ENCODE measurements at regions not wholly inside any gene's neighbourhood (a gene's known extent, or its start where the extent isn't known, plus 50 kb on each side); places are given as distances from the start of the nearest gene placed in this dataset.

DNA sequence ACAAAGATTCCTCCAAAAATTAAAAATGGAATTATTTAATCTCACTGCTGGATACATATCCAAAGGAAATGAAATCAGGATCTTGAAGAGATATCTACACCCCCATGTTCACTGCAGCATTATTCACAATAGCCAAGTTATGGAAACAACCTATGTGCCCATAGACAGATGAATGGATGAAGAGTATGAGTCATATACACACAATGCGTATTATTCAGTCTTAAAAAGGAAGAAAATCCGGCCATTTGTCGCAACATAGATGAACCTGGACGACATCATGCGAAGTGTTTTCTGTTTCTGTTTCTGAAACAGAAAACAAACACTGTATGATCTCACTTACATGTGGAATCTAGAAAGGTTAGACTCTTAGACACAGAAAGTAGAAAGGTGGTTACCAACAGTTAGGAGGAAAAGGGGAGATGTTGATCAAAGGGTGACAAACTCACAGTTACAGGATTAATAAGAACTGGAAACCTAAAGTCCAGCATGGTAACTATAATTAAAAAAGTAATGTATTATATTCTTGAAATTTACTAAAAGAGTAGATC lies 87.8 kb upstream of the ERBB4 start:
- Histone ChIP-seq H4K91ac (ENCODE audit: insufficient read length, low read depth, low read length) (no peak overlapping the region), H3K9me3 (ENCODE audit: control insufficient read depth, low read depth, low read length) (no peaks in the 10 kb centered on the region), H3K18ac (ENCODE audit: insufficient read length, low read depth, low read length) (no peak overlapping the region), H3T11ph (ENCODE audit: low read length) (no peak overlapping the region), H2AK5ac (ENCODE audit: insufficient read length, low read length) (no peak overlapping the region), H3K56ac (ENCODE audit: insufficient read length, low read depth, low read length) (no peak overlapping the region), H3K14ac (ENCODE audit: insufficient read depth, low read length) (no peak overlapping the region), H2AFZ (ENCODE audit: low read length) (no peak overlapping the region), H3K4me1 (ENCODE audit: insufficient read depth, low read length) (no peaks in the 10 kb centered on the region), H2BK15ac (ENCODE audit: low read depth, low read length) (no peak overlapping the region), H2BK120ac (ENCODE audit: low read depth, low read length, poor library complexity, severe bottlenecking) (no peak overlapping the region), H3K4ac (ENCODE audit: low read depth, low read length) (no peak overlapping the region), H2BK12ac (ENCODE audit: insufficient read length, low read depth, low read length) (no peak overlapping the region), H3K27me3 (ENCODE audit: insufficient read depth, low read length) (no peaks in the 10 kb centered on the region), H4K20me1 (ENCODE audit: control insufficient read depth, insufficient read depth, insufficient read length) (no peaks in the 10 kb centered on the region), H3K79me1 (ENCODE audit: insufficient read depth, low read depth, low read length, poor library complexity, severe bottlenecking) (no peaks in the 10 kb centered on the region), H3K4me2 (ENCODE audit: insufficient read depth, insufficient read length, low read length) (no peak overlapping the region), H3K23ac (ENCODE audit: insufficient read length, low read depth, low read length) (no peak overlapping the region), H4K5ac (ENCODE audit: insufficient read length, low read depth, low read length) (no peak overlapping the region), H3K9ac (ENCODE audit: extremely low read depth, insufficient read length, low read length) (no peak overlapping the region), H3K79me2 (ENCODE audit: insufficient read depth, low read length) (no peaks in the 10 kb centered on the region), H2BK5ac (ENCODE audit: insufficient read length, low read length) (no peak overlapping the region), H3K23me2 (ENCODE audit: insufficient read length, low read depth, low read length, poor library complexity, severe bottlenecking) (no peaks in the 10 kb centered on the region), H2BK20ac (ENCODE audit: low read depth, low read length, poor library complexity, severe bottlenecking) (no peak overlapping the region), H3K27ac (ENCODE audit: insufficient read length, low read depth, low read length) (no peak overlapping the region), H4K8ac (replicated peaks; ENCODE audit: insufficient read length, low read depth, low read length) (no peak overlapping the region)
- no peak for DNase-seq
- no CpG with 5 or more reads among the region's 5 CpGs for WGBS (ENCODE audit: extremely low coverage, insufficient read length, low lambda C conversion rate)
- TF ChIP-seq, protein P1, sequence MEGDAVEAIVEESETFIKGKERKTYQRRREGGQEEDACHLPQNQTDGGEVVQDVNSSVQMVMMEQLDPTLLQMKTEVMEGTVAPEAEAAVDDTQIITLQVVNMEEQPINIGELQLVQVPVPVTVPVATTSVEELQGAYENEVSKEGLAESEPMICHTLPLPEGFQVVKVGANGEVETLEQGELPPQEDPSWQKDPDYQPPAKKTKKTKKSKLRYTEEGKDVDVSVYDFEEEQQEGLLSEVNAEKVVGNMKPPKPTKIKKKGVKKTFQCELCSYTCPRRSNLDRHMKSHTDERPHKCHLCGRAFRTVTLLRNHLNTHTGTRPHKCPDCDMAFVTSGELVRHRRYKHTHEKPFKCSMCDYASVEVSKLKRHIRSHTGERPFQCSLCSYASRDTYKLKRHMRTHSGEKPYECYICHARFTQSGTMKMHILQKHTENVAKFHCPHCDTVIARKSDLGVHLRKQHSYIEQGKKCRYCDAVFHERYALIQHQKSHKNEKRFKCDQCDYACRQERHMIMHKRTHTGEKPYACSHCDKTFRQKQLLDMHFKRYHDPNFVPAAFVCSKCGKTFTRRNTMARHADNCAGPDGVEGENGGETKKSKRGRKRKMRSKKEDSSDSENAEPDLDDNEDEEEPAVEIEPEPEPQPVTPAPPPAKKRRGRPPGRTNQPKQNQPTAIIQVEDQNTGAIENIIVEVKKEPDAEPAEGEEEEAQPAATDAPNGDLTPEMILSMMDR (conservative IDR thresholded peaks at IDR 0.05), result no peak
- H3K27ac Mint-ChIP-seq, result no peak overlapping the region
- no peaks in the 10 kb centered on the region for H3K36me3 Mint-ChIP-seq (ENCODE audit: insufficient read depth in 1 of 3, low read depth in 3 of 3)
- no peaks in the 10 kb centered on the region for H3K4me1 Mint-ChIP-seq
- H3K4me3 Mint-ChIP-seq, result no peak overlapping the region
- no peaks in the 10 kb centered on the region; a peak in 1 of 5 replicates for H3K9me3 Mint-ChIP-seq
- H3K27me3 Mint-ChIP-seq (ENCODE audit: low read depth), result no peaks in the 10 kb centered on the region
